Mucosa of descending colon (tissue), 3 donors: ENCODE measurements at regions not wholly inside any gene's neighbourhood (a gene's known extent, or its start where the extent isn't known, plus 50 kb on each side); places are given as distances from the start of the nearest gene placed in this dataset.

Source experiments
- ATAC-seq: fragments of 200-7000 bp; cut with Tn5 transposase; one replicate; pipeline ENCODE4 v1.9.1; 2020; ENCODE audit warnings: mild to moderate bottlenecking, moderate library complexity
- DNase-seq, 3 donors: peaks; one replicate each; pipeline ENCODE4 v3.0.0-alpha.2; 2020
- H3K36me3 ChIP-seq: fragments of 200-600 bp; one replicate; pipeline ENCODE4 v1.8.0; 2021; ENCODE audit warnings: low read depth, mild to moderate bottlenecking
- H3K4me1 ChIP-seq: fragments of 200-600 bp; one replicate; pipeline ENCODE4 v1.8.0; 2021; ENCODE audit warnings: low read depth, mild to moderate bottlenecking
- H3K4me3 ChIP-seq: fragments of 200-600 bp; one replicate; pipeline ENCODE4 v1.8.0; 2021; ENCODE audit warnings: mild to moderate bottlenecking
- H3K9me3 ChIP-seq: fragments of 200-600 bp; one replicate; pipeline ENCODE4 v1.8.0; 2021; ENCODE audit warnings: mild to moderate bottlenecking
- intact Hi-C, 2 donors: fragments of 100-400 bp; cut with DNase I in 1 of 2; cut with micrococcal nuclease in 1 of 2; formaldehyde crosslinking; loops; one replicate each; pipeline versions ENCODE4 v1.11.0 to v1.11.1; 2022; cut with DNase I, micrococcal nuclease
- TF ChIP-seq, protein P1 (sequence below): fragments of 200-600 bp; IDR thresholded peaks from one replicate; pipeline ENCODE4 v1.8.0; 2022; ENCODE audit warnings: antibody characterized with exemption, mild to moderate bottlenecking
- donor health status: DM: no; HTN: no; CAD: no; lungs with moderate emphysema.
- donor health status: DM: no; HTN: no; CAD: no.
- donor health status: DM: no; HTN: yes; CAD: no.

DNA sequence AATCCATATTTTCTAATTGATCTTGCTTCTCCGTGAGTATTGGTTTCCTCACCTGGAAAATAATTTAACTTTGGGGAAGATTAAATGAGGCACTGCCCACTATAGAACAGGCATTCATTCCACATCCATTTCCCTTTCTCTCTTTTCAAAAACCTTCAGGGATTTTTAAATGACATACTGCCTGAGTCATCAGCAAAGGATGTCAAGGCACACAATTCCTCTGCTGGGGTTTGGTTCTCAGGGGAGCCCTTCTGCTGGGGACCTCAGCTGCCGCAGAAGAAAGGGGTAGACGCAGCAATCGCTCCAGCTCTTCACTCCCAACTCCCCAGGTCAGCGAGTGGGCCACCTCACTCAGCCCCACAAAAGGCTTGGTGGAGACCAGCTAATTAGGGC, 90.7 kb upstream of the BACH2 start:
- Histone ChIP-seq H3K9me3 (no peaks in the 10 kb centered on the region), H3K4me3 (no peak overlapping the region), H3K4me1 (no peaks in the 10 kb centered on the region), H3K36me3 (no peaks in the 10 kb centered on the region)
- TF ChIP-seq, protein P1, sequence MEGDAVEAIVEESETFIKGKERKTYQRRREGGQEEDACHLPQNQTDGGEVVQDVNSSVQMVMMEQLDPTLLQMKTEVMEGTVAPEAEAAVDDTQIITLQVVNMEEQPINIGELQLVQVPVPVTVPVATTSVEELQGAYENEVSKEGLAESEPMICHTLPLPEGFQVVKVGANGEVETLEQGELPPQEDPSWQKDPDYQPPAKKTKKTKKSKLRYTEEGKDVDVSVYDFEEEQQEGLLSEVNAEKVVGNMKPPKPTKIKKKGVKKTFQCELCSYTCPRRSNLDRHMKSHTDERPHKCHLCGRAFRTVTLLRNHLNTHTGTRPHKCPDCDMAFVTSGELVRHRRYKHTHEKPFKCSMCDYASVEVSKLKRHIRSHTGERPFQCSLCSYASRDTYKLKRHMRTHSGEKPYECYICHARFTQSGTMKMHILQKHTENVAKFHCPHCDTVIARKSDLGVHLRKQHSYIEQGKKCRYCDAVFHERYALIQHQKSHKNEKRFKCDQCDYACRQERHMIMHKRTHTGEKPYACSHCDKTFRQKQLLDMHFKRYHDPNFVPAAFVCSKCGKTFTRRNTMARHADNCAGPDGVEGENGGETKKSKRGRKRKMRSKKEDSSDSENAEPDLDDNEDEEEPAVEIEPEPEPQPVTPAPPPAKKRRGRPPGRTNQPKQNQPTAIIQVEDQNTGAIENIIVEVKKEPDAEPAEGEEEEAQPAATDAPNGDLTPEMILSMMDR = no peak
- intact Hi-C loops = no loop called here
- no peak for DNase-seq
- ATAC-seq = no peak

DNA sequence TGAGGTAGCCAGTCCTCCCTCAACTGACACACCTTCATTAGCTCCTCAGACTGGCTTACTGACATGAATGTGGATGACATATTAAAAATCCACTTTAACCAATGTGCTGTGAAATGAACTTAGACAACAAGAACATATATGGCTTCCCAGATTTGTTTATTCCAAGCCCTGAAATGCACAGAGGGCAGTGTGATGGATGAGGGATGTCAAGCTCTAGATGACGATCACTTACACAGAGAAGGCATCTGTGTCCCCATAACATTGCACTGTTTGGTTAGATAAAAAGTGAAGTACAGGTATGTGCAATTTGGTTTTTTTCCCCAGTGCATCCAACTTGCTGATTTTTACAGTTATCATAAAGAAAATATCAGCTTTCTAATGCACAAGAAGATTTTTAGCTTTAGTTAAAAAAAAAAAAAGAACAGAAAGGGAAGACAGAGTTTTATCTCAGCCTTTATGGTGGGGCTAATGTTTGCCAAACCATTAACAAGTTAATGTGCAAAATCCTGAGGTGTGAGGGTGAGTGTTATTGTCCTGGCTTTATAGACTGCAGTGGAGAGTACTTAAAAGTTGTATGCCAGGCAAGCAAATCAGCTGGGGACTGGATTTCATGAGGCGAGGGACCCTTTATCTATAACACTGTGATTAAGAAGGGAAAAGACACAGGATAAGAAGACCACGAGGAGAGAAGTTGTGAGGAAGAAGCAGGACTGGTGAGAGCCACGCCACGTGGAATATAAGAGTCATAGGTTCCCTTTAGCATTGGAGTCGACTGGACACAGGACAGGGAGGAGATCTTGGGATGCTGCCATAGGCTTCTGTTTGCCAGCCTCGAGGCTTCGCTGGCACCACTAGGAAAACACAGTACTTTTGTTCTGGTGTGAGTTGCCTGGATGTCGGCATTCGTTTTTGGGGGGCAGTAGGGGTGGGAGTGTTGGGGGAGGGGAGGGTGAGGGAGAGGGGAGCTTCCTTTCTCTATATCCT, 90.0 kb upstream of the BACH2 start:
- no peak for ATAC-seq
- Histone ChIP-seq H3K36me3 (no peaks in the 10 kb centered on the region), H3K4me1 (no peaks in the 10 kb centered on the region), H3K4me3 (no peak overlapping the region), H3K9me3 (no peaks in the 10 kb centered on the region)
- TF ChIP-seq, protein P1 = no peak
- DNase-seq = no peak
- intact Hi-C loops = no loop called here

- no peak for ATAC-seq
- TF ChIP-seq, protein P1 = no peak
- Histone ChIP-seq H3K9me3 (no peaks in the 10 kb centered on the region), H3K4me3 (no peak overlapping the region), H3K36me3 (no peaks in the 10 kb centered on the region), H3K4me1 (no peaks in the 10 kb centered on the region)
- no peak for DNase-seq
- intact Hi-C loops = no loop called here
Measured at GRCh38 chr6:90385759-90386313, 89.2 kb upstream of the BACH2 start.

DNA sequence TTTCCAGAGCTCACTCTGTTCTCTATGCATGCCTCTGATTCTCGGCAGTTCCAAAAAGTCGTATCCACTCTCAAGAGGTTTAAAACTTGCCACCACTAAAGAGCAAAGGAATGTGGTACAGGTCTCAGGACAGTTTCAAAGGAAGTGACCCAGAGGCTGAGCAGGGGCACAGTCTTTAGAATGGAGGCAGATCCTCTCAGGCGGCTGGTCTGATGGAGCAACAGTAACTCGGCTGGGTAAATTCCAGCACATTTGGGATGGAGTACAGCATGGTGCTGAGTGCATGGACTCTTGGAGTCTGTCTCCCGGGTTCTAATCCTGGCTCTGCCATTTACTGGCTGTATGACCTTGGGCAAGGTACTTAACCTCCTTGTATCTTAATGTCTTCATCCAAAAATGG, 88.1 kb upstream of the BACH2 start:
- TF ChIP-seq, protein P1 = no peak
- DNase-seq = no peak
- intact Hi-C loops = no loop called here
- Histone ChIP-seq H3K4me1 (no peaks in the 10 kb centered on the region), H3K9me3 (no peaks in the 10 kb centered on the region), H3K36me3 (no peaks in the 10 kb centered on the region), H3K4me3 (no peak overlapping the region)
- no peak for ATAC-seq

GRCh38 chr6:90383196-90383822, 86.7 kb upstream of the BACH2 start:
- ATAC-seq (no peak), DNase-seq (no peak)
- Histone ChIP-seq H3K4me3 (no peak overlapping the region), H3K9me3 (no peaks in the 10 kb centered on the region), H3K4me1 (no peaks in the 10 kb centered on the region), H3K36me3 (no peaks in the 10 kb centered on the region)
- TF ChIP-seq, protein P1 = no peak
- intact Hi-C loops = no loop called here
